ENCODE measurements at regions not wholly inside any gene's neighbourhood (a gene's known extent, or its start where the extent isn't known, plus 50 kb on each side); places are given as distances from the start of the nearest gene placed in this dataset.
A peak's percentile ranks its signal among the peaks of the same experiment; 100 is the strongest.

GRCh38 chr6:114569669-114570068, 226.8 kb upstream of the HS3ST5 start:
- Histone ChIP-seq H3K4me1 (replicated peaks in 1 of 4; ENCODE audit: control insufficient read depth in 3 of 4, insufficient read depth in 4 of 4, low read length in 3 of 4) (peaks cover 2 to 8% (median 5%) of the 10 kb centered on the region in 4 experiments; a peak in 3 of 7 replicates), H2AFZ (ENCODE audit: low read length) (no peak overlapping the region), H3K18ac (ENCODE audit: extremely low read depth, low read length) (no peak overlapping the region), H2AK5ac (ENCODE audit: low read depth, low read length) (no peak overlapping the region), H4K20me1 (replicated peaks in 1 of 2; ENCODE audit: control insufficient read depth in 1 of 2, insufficient read depth in 2 of 2, low read length in 2 of 2) (no peaks in the 10 kb centered on the region), H3K56ac (replicated peaks; ENCODE audit: insufficient read length, low read depth, low read length) (no peak overlapping the region), H4K91ac (replicated peaks; ENCODE audit: insufficient read length, low read length) (no peak overlapping the region), H2BK5ac (ENCODE audit: low read depth, low read length) (no peak overlapping the region), H2BK120ac (replicated peaks; ENCODE audit: low read depth, low read length) (no peak overlapping the region), H3K9me3 (ENCODE audit: insufficient read depth in 2 of 2, low read depth in 1 of 2, low read length in 1 of 2) (0 out of 4 replicates have a peak, but pooled peaks cover 0 to 3% of the 10 kb centered on the region in 2 experiments), H3K4me3 (ENCODE audit: extremely low read depth in 1 of 4, insufficient read depth in 2 of 4, low read depth in 3 of 4, low read length in 4 of 4) (no peak overlapping the region), H3K36me3 (ENCODE audit: control insufficient read depth in 2 of 4, insufficient read depth in 4 of 4, low read length in 3 of 4) (no peaks in the 10 kb centered on the region), H3K23ac (ENCODE audit: insufficient read length) (no peak overlapping the region), H3K23me2 (ENCODE audit: low read depth, low read length) (no peaks in the 10 kb centered on the region), H3K9ac (replicated peaks in 1 of 4; ENCODE audit: extremely low read depth in 1 of 4, low read depth in 3 of 4, low read length in 3 of 4) (no peak overlapping the region), H3K79me1 (ENCODE audit: low read depth, low read length) (no peaks in the 10 kb centered on the region), H4K5ac (ENCODE audit: insufficient read length, low read depth, low read length) (no peak overlapping the region), H3K4me2 (ENCODE audit: insufficient read depth in 1 of 2, low read depth in 2 of 2, low read length in 2 of 2) (no peak overlapping the region), H2BK20ac (ENCODE audit: low read length) (no peak overlapping the region), H3K14ac (ENCODE audit: insufficient read length) (no peak overlapping the region), H3K27ac (ENCODE audit: low read depth, low read length) (no peak overlapping the region), H3K27me3 (replicated peaks in 1 of 4; ENCODE audit: control insufficient read depth in 3 of 4, extremely low read depth in 1 of 4, insufficient read depth in 3 of 4, low read length in 3 of 4) (peaks cover 0 to 1% (median 0%) of the 10 kb centered on the region in 4 experiments; a peak in 2 of 7 replicates), H4K8ac (ENCODE audit: extremely low read depth, insufficient read depth, low read length) (no peak overlapping the region), H3K4ac (replicated peaks; ENCODE audit: insufficient read length, low read depth, low read length) (no peak overlapping the region), H3K79me2 (ENCODE audit: control insufficient read depth in 1 of 2, insufficient read depth in 2 of 2, low read length in 2 of 2) (no peaks in the 10 kb centered on the region), H2BK15ac (ENCODE audit: low read length) (no peak overlapping the region), H2BK12ac (ENCODE audit: low read depth, low read length) (no peak overlapping the region)
- ChIA-PET CTCF (ENCODE audit: partially characterized antibody) (no interaction called here), POLR2A (ENCODE audit: partially characterized antibody) (no interaction called here)
- 80% methylated on average over 3 of the region's 3 CpGs; no CpG with 5 or more reads in 1 of the 2 experiments for WGBS, 2 experiments (ENCODE audit: extremely low coverage in 1 of 2, insufficient coverage in 1 of 2, insufficient read length in 1 of 2, insufficient replicate concordance in 2 of 2, low coverage in 1 of 2, low lambda C conversion rate in 2 of 2, missing lambda C conversion rate in 1 of 2)
- FAIRE-seq (peak; percentile 39), DNase-seq (ENCODE audit: low read depth in 1 of 2, low spot score in 2 of 2) (no peak)
- TF ChIP-seq RXRA (IDR thresholded peaks at IDR 0.05; ENCODE audit: insufficient read depth, low read depth, low read length) (no peak), RAD21 (IDR thresholded peaks at IDR 0.05 in 1 of 2, conservative IDR thresholded peaks at IDR 0.05 in 1 of 2; ENCODE audit: low read depth in 2 of 2, low read length in 2 of 2) (peak in 1 of 2 experiments; percentile 18; a peak in 1 of 4 replicates), EP300 (IDR thresholded peaks at IDR 0.05; ENCODE audit: borderline replicate concordance in 1 of 2, low read depth in 2 of 2, low read length in 2 of 2) (no peak)
